ENCODE measurements at regions not wholly inside any gene's neighbourhood (a gene's known extent, or its start where the extent isn't known, plus 50 kb on each side); places are given as distances from the start of the nearest gene placed in this dataset.

- DNase-seq (ENCODE audit: low read depth in 4 of 4, low spot score in 3 of 4), result no peak
These were observed 174.6 kb downstream of the WDR11 start for GRCh38 chr10:121025731-121026130.

GRCh38 chr10:121027371-121027770 lies 176.2 kb downstream of the WDR11 start:
- no peak for DNase-seq (ENCODE audit: low read depth in 4 of 4, low spot score in 3 of 4)

- no peak for DNase-seq (ENCODE audit: low read depth in 4 of 4, low spot score in 3 of 4)
These were observed 181.3 kb downstream of the WDR11 start for GRCh38 chr10:121032460-121032859.

GRCh38 chr10:121033366-121033765 lies 182.2 kb downstream of the WDR11 start:
- no peak for DNase-seq (ENCODE audit: low read depth in 4 of 4, low spot score in 3 of 4)

- no peak for DNase-seq (ENCODE audit: low read depth in 4 of 4, low spot score in 3 of 4)
These were observed 185.3 kb downstream of the WDR11 start for GRCh38 chr10:121036431-121036830.

GRCh38 chr10:121041499-121041898 lies 190.3 kb downstream of the WDR11 start:
- no peak for DNase-seq (ENCODE audit: low read depth in 4 of 4, low spot score in 3 of 4)

GRCh38 chr10:121041906-121042305 lies 190.7 kb downstream of the WDR11 start:
- no peak for DNase-seq (ENCODE audit: low read depth in 4 of 4, low spot score in 3 of 4)

GRCh38 chr10:121042342-121042741 lies 191.2 kb downstream of the WDR11 start:
- no peak for DNase-seq (ENCODE audit: low read depth in 4 of 4, low spot score in 3 of 4)

- DNase-seq (ENCODE audit: low read depth in 4 of 4, low spot score in 3 of 4), result no peak
These were observed 192.1 kb downstream of the WDR11 start for GRCh38 chr10:121043124-121043849.

GRCh38 chr10:121048749-121049148 lies 197.6 kb downstream of the WDR11 start:
- no peak for DNase-seq (ENCODE audit: low read depth in 4 of 4, low spot score in 3 of 4)

- no peak for DNase-seq (ENCODE audit: low read depth in 4 of 4, low spot score in 3 of 4)
These were observed 198.3 kb downstream of the WDR11 start for GRCh38 chr10:121049489-121049888.

GRCh38 chr10:121049923-121050322 lies 198.8 kb downstream of the WDR11 start:
- no peak for DNase-seq (ENCODE audit: low read depth in 4 of 4, low spot score in 3 of 4)

GRCh38 chr10:121051171-121051570 lies 200.0 kb downstream of the WDR11 start:
- DNase-seq (ENCODE audit: low read depth in 4 of 4, low spot score in 3 of 4), result no peak

GRCh38 chr10:121051696-121052279 lies 200.6 kb downstream of the WDR11 start:
- no peak for DNase-seq (ENCODE audit: low read depth in 4 of 4, low spot score in 3 of 4)

GRCh38 chr10:121053151-121053550 lies 202.0 kb downstream of the WDR11 start:
- DNase-seq (ENCODE audit: low read depth in 4 of 4, low spot score in 3 of 4), result no peak

- DNase-seq (ENCODE audit: low read depth in 4 of 4, low spot score in 3 of 4), result no peak
These were observed 203.7 kb downstream of the WDR11 start for GRCh38 chr10:121054874-121055273.

- DNase-seq (ENCODE audit: low read depth in 4 of 4, low spot score in 3 of 4), result no peak
These were observed 206.1 kb downstream of the WDR11 start for GRCh38 chr10:121057269-121057668.

- DNase-seq (ENCODE audit: low read depth in 4 of 4, low spot score in 3 of 4), result no peak
These were observed 206.9 kb downstream of the WDR11 start for GRCh38 chr10:121058082-121058481.

GRCh38 chr10:121059351-121059750 lies 208.2 kb downstream of the WDR11 start:
- no peak for DNase-seq (ENCODE audit: low read depth in 4 of 4, low spot score in 3 of 4)

- no peak for DNase-seq (ENCODE audit: low read depth in 4 of 4, low spot score in 3 of 4)
These were observed 211.0 kb downstream of the WDR11 start for GRCh38 chr10:121062115-121062514.

- no peak for DNase-seq (ENCODE audit: low read depth in 4 of 4, low spot score in 3 of 4)
These were observed 212.6 kb downstream of the WDR11 start for GRCh38 chr10:121063744-121064143.

GRCh38 chr10:121064491-121064890 lies 213.3 kb downstream of the WDR11 start:
- DNase-seq (ENCODE audit: low read depth in 4 of 4, low spot score in 3 of 4), result no peak

- no peak for DNase-seq (ENCODE audit: low read depth in 4 of 4, low spot score in 3 of 4)
These were observed 214.2 kb downstream of the WDR11 start for GRCh38 chr10:121065330-121065729.
